Activated naive CD8-positive, alpha-beta T cell treated with anti-CD3 and anti-CD28 coated beads, Interleukin-2, amount 50 U/mL, for 24 hours (primary cell): ENCODE measurements at regions not wholly inside any gene's neighbourhood (a gene's known extent, or its start where the extent isn't known, plus 50 kb on each side); places are given as distances from the start of the nearest gene placed in this dataset.
A peak's percentile ranks its signal among the peaks of the same experiment; 100 is the strongest.

Experiments used
- ATAC-seq: fragments of 150-1000 bp; cut with Tn5 transposase; one replicate; pipeline ENCODE4 v1.10.0; 2021
- DNase-seq: peaks from one replicate; pipeline ENCODE4 v3.0.0; 2021
- H3K27ac Mint-ChIP-seq: one replicate; pipeline ENCODE4 v1.8.0; 2021; ENCODE audit warnings: mild to moderate bottlenecking, mixed read lengths
- H3K27me3 Mint-ChIP-seq: one replicate; pipeline ENCODE4 v1.8.0; 2021; ENCODE audit warnings: mixed read lengths
- H3K36me3 Mint-ChIP-seq: one replicate; pipeline ENCODE4 v1.8.0; 2021; ENCODE audit warnings: low read depth, mixed read lengths
- H3K4me1 Mint-ChIP-seq: one replicate; pipeline ENCODE4 v1.8.0; 2021; ENCODE audit warnings: mixed read lengths
- H3K4me3 Mint-ChIP-seq: one replicate; pipeline ENCODE4 v1.8.0; 2021; ENCODE audit warnings: mild to moderate bottlenecking, moderate library complexity, mixed read lengths
- H3K9me3 Mint-ChIP-seq: one replicate; pipeline ENCODE4 v1.8.0; 2021; ENCODE audit warnings: mixed read lengths

DNA sequence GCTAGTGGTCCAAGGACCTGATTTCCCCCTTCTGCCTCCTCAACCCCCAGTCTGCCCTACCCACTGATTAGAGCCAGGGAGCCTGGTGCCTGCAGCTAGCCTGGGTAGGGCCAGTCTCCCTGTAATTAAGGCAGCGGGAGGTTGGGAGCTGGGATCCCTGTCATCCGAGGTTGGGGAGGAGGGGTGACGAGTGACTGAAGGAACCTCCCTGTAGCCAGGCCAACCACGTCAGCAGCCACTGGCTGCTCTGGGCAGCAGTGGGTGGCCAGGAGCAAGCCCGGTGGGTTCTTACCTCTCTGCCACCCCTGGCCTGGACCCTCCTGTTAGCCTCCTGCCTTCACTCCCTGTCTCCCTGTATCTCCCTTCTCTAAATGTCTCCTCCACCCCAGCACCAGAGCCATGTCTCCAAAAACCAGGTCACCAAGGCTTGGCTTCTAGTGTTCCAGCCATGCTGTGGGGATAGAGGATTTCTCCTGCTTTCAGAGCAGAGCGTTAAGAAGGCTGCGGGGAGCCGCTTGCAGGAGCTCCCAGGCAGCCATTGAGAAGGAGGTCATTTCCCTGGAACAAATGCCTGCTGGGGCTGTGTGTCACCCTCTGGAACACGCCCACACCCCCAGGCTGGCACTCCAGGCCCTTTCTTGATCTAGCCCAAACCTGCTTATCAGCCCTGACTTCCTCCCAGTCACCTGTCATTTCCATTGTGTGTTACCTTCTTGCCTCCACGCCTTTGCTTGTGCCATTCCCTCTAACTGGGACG is 65.0 kb upstream of the GGTA1 start:
- H3K9me3 Mint-ChIP-seq = no peaks in the 10 kb centered on the region
- ATAC-seq (no peak), DNase-seq (no peak)
- no peak overlapping the region for H3K27ac Mint-ChIP-seq
- peaks cover 7% of the 10 kb centered on the region for H3K27me3 Mint-ChIP-seq
- H3K4me3 Mint-ChIP-seq = no peak overlapping the region
- no peaks in the 10 kb centered on the region for H3K36me3 Mint-ChIP-seq
- no peaks in the 10 kb centered on the region for H3K4me1 Mint-ChIP-seq

GRCh38 chr9:121566481-121567465 is 67.1 kb upstream of the GGTA1 start:
- Mint-ChIP-seq H3K4me1 (no peaks in the 10 kb centered on the region), H3K27me3 (peaks cover 7% of the 10 kb centered on the region), H3K27ac (no peak overlapping the region), H3K9me3 (no peaks in the 10 kb centered on the region), H3K36me3 (no peaks in the 10 kb centered on the region), H3K4me3 (no peak overlapping the region)
- no peak for DNase-seq
- no peak for ATAC-seq

DNA sequence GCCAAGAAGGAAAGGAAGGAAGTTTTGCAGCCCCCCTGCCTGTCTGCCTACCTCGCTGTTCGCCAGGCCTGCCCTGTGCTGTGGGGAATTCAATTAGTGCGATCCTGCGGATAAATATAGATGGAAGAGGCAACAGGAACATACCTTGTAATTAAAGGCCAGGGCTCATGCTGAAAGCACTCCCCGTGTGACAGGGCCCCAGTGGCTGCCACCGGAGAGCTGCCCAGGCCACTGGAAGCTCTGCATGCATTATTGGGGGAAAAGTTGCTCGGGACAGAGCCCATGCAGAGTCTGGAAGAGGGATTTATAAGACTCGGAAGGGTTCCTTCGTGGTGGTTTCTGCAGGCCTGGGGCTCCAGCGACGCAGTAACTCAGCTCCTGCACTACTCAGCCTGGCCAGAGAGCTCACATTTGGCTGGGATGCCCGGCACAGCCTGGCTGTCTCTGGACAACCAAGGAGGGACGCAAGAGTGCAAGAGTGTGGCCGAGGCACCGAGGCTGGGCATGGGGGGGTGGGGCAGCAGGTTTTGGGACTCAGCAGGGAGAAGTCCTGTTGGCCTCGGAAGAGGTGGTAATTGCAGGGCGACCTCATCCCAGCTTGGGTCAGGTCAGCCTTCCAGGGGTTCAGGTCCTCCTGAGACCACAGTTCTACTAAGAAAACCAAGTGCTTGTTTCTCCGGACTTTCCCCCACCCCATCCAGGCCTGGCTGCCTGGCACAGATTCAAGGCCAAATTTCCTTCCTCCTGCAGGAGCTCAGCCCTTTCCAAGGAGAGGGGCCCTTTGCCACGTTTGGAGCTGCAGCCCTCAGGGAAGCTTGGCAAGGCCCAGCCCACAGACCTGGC is 68.1 kb upstream of the GGTA1 start:
- ATAC-seq (no peak), DNase-seq (no peak)
- Mint-ChIP-seq H3K9me3 (no peaks in the 10 kb centered on the region), H3K4me1 (no peaks in the 10 kb centered on the region), H3K4me3 (no peak overlapping the region), H3K36me3 (no peaks in the 10 kb centered on the region), H3K27me3 (peaks cover 7% of the 10 kb centered on the region), H3K27ac (no peak overlapping the region)

GRCh38 chr9:121568343-121569265 is 69.0 kb upstream of the GGTA1 start:
- H3K4me1 Mint-ChIP-seq = no peaks in the 10 kb centered on the region
- ATAC-seq (no peak), DNase-seq (no peak)
- H3K27ac Mint-ChIP-seq = no peak overlapping the region
- H3K36me3 Mint-ChIP-seq = no peaks in the 10 kb centered on the region
- no peaks in the 10 kb centered on the region for H3K9me3 Mint-ChIP-seq
- no peak overlapping the region for H3K4me3 Mint-ChIP-seq
- H3K27me3 Mint-ChIP-seq = peaks cover 7% of the 10 kb centered on the region

GRCh38 chr9:121569266-121569648 is 69.6 kb upstream of the GGTA1 start:
- Mint-ChIP-seq H3K9me3 (no peaks in the 10 kb centered on the region), H3K36me3 (no peaks in the 10 kb centered on the region), H3K4me1 (no peaks in the 10 kb centered on the region), H3K4me3 (no peak overlapping the region), H3K27ac (no peak overlapping the region), H3K27me3 (peaks cover 7% of the 10 kb centered on the region)
- ATAC-seq = peak; percentile 9
- no peak for DNase-seq

- no peak for ATAC-seq
Observed at GRCh38 chr9:121572581-121572980, 72.9 kb upstream of the GGTA1 start.

DNA sequence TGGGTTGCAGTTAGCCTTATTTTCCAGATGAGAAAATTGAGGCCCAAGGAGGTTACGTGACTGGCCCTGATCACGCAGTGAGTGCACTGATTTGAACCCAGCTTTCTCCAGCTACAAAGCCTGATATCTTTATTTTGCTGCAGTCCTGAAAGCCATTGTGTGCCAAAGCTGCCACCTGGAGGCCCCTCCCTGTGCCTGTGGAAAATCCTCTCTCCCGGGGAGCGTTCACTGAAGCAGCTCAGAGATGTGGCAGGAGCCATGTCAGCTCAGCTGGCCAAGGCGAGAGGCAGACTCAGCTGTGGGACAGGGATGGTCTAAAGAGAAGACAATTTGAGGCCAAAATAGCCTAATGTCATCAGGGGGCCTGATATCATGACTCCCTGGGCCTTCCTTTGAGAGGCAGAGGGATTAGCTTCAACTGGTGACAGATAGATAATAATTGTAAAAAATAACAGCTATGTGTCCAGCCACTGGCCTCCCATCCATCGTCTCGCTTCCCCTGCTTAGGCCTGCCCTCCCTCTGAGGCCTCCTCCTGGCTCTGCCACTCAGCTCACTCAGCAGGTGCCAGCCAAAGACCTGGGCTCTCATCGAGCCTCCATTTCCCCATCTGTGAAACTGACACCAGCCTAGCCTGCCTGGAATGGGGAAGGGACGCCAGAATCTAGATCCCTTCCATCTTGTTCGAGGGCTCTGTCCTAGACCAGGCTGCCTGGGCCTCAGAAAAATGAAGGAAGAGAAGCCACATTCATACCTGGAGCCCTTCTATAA is 74.3 kb upstream of the GGTA1 start:
- ATAC-seq (no peak), DNase-seq (no peak)
- H3K36me3 Mint-ChIP-seq = no peaks in the 10 kb centered on the region
- no peak overlapping the region for H3K27ac Mint-ChIP-seq
- H3K27me3 Mint-ChIP-seq = peaks cover 2% of the 10 kb centered on the region
- H3K4me3 Mint-ChIP-seq = no peak overlapping the region
- H3K4me1 Mint-ChIP-seq = no peaks in the 10 kb centered on the region
- no peaks in the 10 kb centered on the region for H3K9me3 Mint-ChIP-seq

More at GRCh38 chr9:121572581-121572980, 72.9 kb upstream of the GGTA1 start:
- H3K9me3 Mint-ChIP-seq = no peaks in the 10 kb centered on the region
- no peaks in the 10 kb centered on the region for H3K36me3 Mint-ChIP-seq
- no peak overlapping the region for H3K4me3 Mint-ChIP-seq
- no peaks in the 10 kb centered on the region for H3K4me1 Mint-ChIP-seq
- DNase-seq = no peak
- peaks cover 2% of the 10 kb centered on the region for H3K27me3 Mint-ChIP-seq
- H3K27ac Mint-ChIP-seq = no peak overlapping the region

DNA sequence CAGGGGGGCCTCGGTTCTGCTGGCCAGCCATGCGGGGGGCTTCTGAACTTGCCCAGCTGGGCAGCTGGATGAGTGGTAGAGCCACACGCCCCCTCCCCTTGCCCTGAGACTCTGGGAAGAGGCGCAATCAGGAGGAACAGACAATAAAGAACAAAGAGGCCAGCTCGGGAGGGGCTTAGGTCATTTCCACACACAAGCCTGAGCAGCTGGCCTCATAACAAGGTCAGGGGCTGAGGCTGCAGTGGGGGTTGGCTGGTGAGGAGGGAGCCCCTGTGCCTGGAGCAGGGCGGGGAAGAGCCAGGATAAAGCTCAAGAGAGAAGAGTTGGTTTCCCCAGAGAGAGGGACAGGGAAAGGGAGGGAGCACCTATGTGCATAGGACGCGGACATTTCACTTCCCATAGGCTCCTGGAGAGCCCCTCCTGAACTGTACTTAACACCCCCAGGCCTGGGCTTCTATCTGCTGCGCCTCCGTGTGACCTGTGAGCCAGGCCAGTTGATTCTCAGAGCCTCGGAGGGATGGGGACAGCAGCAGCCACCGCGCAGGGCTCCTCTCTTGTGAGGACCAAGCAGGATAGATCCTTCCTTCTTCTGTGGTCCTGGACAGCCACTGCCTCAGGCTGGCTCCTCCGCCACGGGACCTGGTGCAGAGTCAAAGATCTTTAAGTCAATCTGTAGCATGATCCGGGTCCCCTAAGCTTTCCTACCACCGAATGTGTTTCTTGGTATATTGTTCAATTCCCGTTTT is 75.3 kb upstream of the GGTA1 start:
- H3K27ac Mint-ChIP-seq = no peak overlapping the region
- H3K4me1 Mint-ChIP-seq = no peaks in the 10 kb centered on the region
- DNase-seq (no peak), ATAC-seq (no peak)
- H3K4me3 Mint-ChIP-seq = no peak overlapping the region
- H3K27me3 Mint-ChIP-seq = peaks cover 4% of the 10 kb centered on the region
- H3K9me3 Mint-ChIP-seq = no peaks in the 10 kb centered on the region
- no peaks in the 10 kb centered on the region for H3K36me3 Mint-ChIP-seq

DNA sequence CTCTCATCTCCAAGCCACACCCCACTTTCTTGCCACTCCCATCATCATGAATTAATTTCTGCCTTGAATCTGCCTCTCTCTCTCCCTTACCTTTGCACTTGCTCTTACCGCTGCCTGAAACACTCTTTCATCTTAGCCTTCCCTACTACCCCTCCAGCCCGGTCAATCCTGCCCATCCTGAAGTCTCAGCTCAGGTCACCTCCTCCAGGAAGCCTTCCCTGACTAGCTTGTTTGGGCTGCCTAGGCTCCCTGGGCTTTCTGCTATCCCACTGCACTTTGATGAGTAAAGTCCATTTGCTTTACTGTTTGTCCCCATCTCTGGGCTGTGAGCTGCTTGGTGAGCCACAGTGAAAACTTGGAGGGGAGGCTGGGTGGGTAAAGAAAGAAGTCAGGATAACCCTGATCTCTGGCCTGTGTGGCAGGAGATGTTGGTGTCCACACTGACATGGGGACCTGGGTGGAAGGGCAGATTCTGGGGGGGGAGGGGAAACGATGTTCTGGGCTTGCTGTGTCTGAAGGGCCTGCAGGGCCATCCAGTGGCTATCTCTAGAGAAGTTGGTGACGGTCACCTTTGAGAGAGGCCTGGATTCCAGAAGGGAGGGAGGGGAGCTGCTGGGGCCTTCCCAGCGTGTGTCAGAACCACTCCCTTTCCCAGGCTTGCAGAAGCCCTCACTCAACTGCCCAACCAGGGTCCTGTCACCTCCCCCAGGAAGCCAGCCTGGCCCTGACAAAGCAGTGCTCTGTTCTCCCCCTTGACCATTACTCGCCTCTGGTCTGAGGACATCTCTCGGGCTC is 75.0 kb upstream of the DAB2IP start:
- Mint-ChIP-seq H3K27ac (no peak overlapping the region), H3K36me3 (no peaks in the 10 kb centered on the region), H3K27me3 (peaks cover 4% of the 10 kb centered on the region), H3K4me3 (no peak overlapping the region), H3K9me3 (no peaks in the 10 kb centered on the region), H3K4me1 (no peaks in the 10 kb centered on the region)
- DNase-seq (no peak), ATAC-seq (no peak)

DNA sequence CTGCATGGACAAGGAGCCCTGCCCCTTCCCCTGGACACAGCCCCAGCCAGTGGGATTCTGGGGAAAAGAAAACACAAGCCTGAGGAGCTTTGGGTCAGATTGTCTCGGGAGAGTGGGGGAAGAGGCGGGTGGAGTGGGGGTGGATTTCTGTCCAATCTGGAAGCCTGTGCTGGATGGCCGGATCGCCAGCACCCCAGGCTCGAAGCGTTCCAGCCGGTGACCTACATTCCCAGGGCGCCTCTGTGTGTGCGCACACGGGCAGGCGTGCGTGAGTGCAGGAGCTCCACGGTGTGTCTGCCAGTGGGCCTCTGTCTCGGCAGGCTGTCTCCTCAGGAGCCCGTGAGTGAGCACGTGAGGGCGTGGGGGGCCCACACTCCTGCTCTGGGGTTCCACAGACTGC is 74.3 kb upstream of the DAB2IP start:
- DNase-seq (no peak), ATAC-seq (no peak)
- H3K27me3 Mint-ChIP-seq = peaks cover 5% of the 10 kb centered on the region
- H3K36me3 Mint-ChIP-seq = no peaks in the 10 kb centered on the region
- no peak overlapping the region for H3K27ac Mint-ChIP-seq
- H3K4me3 Mint-ChIP-seq = no peak overlapping the region
- no peaks in the 10 kb centered on the region for H3K4me1 Mint-ChIP-seq
- H3K9me3 Mint-ChIP-seq = no peaks in the 10 kb centered on the region

- H3K27me3 Mint-ChIP-seq = peaks cover 7% of the 10 kb centered on the region
- DNase-seq (no peak), ATAC-seq (no peak)
- no peaks in the 10 kb centered on the region for H3K4me1 Mint-ChIP-seq
- H3K36me3 Mint-ChIP-seq = no peaks in the 10 kb centered on the region
- no peak overlapping the region for H3K27ac Mint-ChIP-seq
- H3K9me3 Mint-ChIP-seq = no peaks in the 10 kb centered on the region
- H3K4me3 Mint-ChIP-seq = no peak overlapping the region
Observed at GRCh38 chr9:121577572-121577971, 73.9 kb upstream of the DAB2IP start.
